MG63 (cell line): ENCODE measurements at regions not wholly inside any gene's neighbourhood (a gene's known extent, or its start where the extent isn't known, plus 50 kb on each side); places are given as distances from the start of the nearest gene placed in this dataset.
"Not testable (repeated sequence)": the region's sequence is repeated elsewhere in the genome, so short reads cannot be mapped to it uniquely, and the experiment has no call there.

Experiments
- DNase-seq: peaks from one replicate; pipeline ENCODE4 v3.0.0-alpha.2; 2020
- H3K27me3 ChIP-seq: fragments of 250-450 bp; sonication (Bioruptor Pico); 2 replicates; pipeline ENCODE4 v1.5.1; 2020; ENCODE audit warnings: mild to moderate bottlenecking, moderate library complexity
- H3K36me3 ChIP-seq: fragments of 250-450 bp; sonication (Bioruptor Pico); 2 replicates; pipeline ENCODE4 v1.5.1; 2020; ENCODE audit warnings: mild to moderate bottlenecking, moderate library complexity
- H3K4me3 ChIP-seq: fragments of 250-450 bp; sonication (Bioruptor Pico); 2 replicates; pipeline ENCODE4 v1.5.1; 2020; ENCODE audit warnings: mild to moderate bottlenecking, moderate library complexity
- H3K9me3 ChIP-seq: fragments of 250-450 bp; sonication (Bioruptor Pico); 2 replicates; pipeline ENCODE4 v1.5.1; 2020; ENCODE audit warnings: mild to moderate bottlenecking, moderate library complexity

DNA sequence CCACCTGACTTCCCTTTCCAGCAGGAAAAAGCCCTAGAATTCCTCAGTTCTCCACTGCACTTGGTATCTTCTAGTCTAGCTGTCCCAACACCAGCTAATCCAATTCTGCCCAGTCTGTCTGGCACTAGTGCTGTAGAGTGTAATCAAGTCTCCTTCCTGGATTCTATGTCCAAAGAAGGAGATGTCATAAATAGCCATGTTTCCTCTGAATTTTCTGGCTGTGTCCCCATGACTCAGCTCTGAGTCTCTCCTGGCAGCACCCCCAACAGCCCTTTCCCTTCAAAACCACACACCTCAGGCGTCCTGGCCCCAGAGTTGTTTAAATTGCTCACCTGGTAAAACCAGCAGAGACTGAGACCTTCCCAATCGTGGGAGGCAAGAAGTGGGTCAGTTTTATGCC lies 197.2 kb downstream of the GRXCR1 start:
- no peaks in the 10 kb centered on the region for H3K27me3 ChIP-seq
- peak; percentile 94 for DNase-seq
- H3K4me3 ChIP-seq = no peak overlapping the region
- H3K36me3 ChIP-seq = no peaks in the 10 kb centered on the region
- H3K9me3 ChIP-seq = peaks cover 2% of the 10 kb centered on the region

GRCh38 chr4:43103048-43103447 lies 210.5 kb downstream of the GRXCR1 start:
- Histone ChIP-seq H3K27me3 (no peaks in the 10 kb centered on the region), H3K4me3 (peak overlapping the region; percentile 8), H3K36me3 (no peaks in the 10 kb centered on the region), H3K9me3 (0 out of 2 replicates have a peak, but pooled peaks cover 2% of the 10 kb centered on the region)
- DNase-seq = no peak

GRCh38 chr4:43112139-43112538 lies 219.6 kb downstream of the GRXCR1 start:
- H3K9me3 ChIP-seq = no peaks in the 10 kb centered on the region
- H3K4me3 ChIP-seq = no peak overlapping the region
- no peaks in the 10 kb centered on the region for H3K27me3 ChIP-seq
- no peak for DNase-seq
- H3K36me3 ChIP-seq = no peaks in the 10 kb centered on the region

DNA sequence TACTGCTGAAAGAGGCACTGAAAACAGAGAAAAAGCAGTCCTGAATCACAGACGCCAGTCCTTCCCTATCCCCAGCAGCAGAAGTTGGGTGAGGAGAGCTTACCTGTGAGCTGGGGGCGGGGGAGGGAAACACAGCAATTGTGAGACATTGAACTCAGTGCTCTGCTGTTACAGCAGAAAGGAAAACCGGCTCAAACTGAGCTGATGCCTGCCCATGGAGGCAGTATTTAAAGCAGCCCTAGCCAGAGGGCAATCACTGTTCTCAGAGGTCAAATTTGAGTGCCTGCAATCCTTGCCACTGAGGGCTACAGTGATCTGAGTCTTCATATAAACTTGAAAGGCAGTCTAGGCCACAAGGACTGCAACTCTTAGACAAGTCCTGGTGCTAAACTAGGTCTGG lies 220.7 kb downstream of the GRXCR1 start:
- Histone ChIP-seq H3K27me3 (no peaks in the 10 kb centered on the region), H3K9me3 (no peaks in the 10 kb centered on the region), H3K36me3 (no peaks in the 10 kb centered on the region), H3K4me3 (no peak overlapping the region)
- no peak for DNase-seq

DNA sequence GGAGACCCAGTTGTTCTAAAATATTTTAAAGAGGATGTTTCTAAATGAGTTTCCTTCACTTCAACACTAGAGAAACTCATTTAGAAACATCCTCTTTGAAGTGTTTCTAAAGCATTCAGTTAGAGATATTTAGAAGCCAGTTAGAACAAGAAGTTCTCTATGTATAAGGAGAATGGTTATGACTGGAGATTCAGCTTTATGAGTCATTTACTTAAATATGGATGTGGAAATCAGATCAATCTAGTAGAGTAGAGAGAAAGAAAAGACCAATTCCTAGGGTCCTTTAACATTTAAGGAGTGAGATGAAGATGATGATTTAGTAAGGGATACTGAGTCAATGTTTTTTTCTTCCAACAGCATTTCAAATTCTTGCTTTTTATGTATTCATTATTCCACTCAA lies 234.1 kb downstream of the GRXCR1 start:
- H3K9me3 ChIP-seq = no peaks in the 10 kb centered on the region
- no peaks in the 10 kb centered on the region for H3K27me3 ChIP-seq
- no peaks in the 10 kb centered on the region for H3K36me3 ChIP-seq
- no peak for DNase-seq
- no peak overlapping the region for H3K4me3 ChIP-seq

GRCh38 chr4:43130228-43131021 lies 237.9 kb downstream of the GRXCR1 start:
- Histone ChIP-seq H3K36me3 (no peaks in the 10 kb centered on the region), H3K4me3 (no peak overlapping the region), H3K27me3 (no peaks in the 10 kb centered on the region), H3K9me3 (no peaks in the 10 kb centered on the region)
- no peak for DNase-seq

GRCh38 chr4:43132010-43132582 lies 239.6 kb downstream of the GRXCR1 start:
- peak; percentile 79 for DNase-seq
- no peaks in the 10 kb centered on the region for H3K36me3 ChIP-seq
- H3K4me3 ChIP-seq = peak overlapping the region; percentile 7; the same call in 1 of the 2 replicates
- H3K9me3 ChIP-seq = no peaks in the 10 kb centered on the region
- H3K27me3 ChIP-seq = no peaks in the 10 kb centered on the region

- Histone ChIP-seq H3K27me3 (no peaks in the 10 kb centered on the region), H3K4me3 (no peak overlapping the region), H3K9me3 (peaks cover 2% of the 10 kb centered on the region; the same call in 1 of the 2 replicates), H3K36me3 (no peaks in the 10 kb centered on the region)
- no peak for DNase-seq
Measured at GRCh38 chr4:43133566-43133965, 241.1 kb downstream of the GRXCR1 start.

GRCh38 chr4:43136752-43137151 lies 244.2 kb downstream of the GRXCR1 start:
- DNase-seq = no peak
- no peaks in the 10 kb centered on the region for H3K36me3 ChIP-seq
- H3K9me3 ChIP-seq = peaks cover 7% of the 10 kb centered on the region
- H3K4me3 ChIP-seq = no peak overlapping the region
- H3K27me3 ChIP-seq = no peaks in the 10 kb centered on the region

GRCh38 chr4:43146198-43146597 lies 253.7 kb downstream of the GRXCR1 start:
- no peak overlapping the region for H3K4me3 ChIP-seq
- no peaks in the 10 kb centered on the region for H3K36me3 ChIP-seq
- no peaks in the 10 kb centered on the region for H3K9me3 ChIP-seq
- no peak for DNase-seq
- H3K27me3 ChIP-seq = no peaks in the 10 kb centered on the region

DNA sequence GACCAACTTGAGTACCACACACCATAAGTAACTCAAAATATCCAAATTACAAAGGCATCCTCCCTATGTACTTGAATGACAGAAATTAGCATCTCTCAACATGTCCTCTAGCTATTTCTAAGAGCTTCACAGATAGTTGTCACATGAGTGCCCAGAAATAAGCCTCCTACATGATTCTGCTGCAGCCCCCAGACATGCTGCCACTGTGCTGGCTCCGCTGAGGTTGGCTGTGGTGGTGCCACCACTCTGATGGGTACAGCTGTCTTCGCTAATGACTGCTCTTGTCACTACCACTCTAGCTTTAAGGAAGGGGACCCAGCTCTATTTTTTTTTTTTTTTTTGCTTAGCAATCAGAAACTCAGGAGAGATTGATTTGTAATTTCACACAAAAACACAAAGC lies 256.0 kb downstream of the GRXCR1 start:
- Histone ChIP-seq H3K36me3 (no peaks in the 10 kb centered on the region), H3K9me3 (no peaks in the 10 kb centered on the region), H3K4me3 (no peak overlapping the region), H3K27me3 (no peaks in the 10 kb centered on the region)
- DNase-seq = no peak

GRCh38 chr4:43163101-43163792 lies 270.7 kb downstream of the GRXCR1 start:
- 0 out of 2 replicates have a peak, but pooled peaks cover 2% of the 10 kb centered on the region for H3K9me3 ChIP-seq
- no peak overlapping the region for H3K4me3 ChIP-seq
- H3K36me3 ChIP-seq = no peaks in the 10 kb centered on the region
- DNase-seq = no peak
- H3K27me3 ChIP-seq = no peaks in the 10 kb centered on the region

GRCh38 chr4:43189741-43190140 lies 297.2 kb downstream of the GRXCR1 start:
- Histone ChIP-seq H3K4me3 (no peak overlapping the region), H3K27me3 (no peaks in the 10 kb centered on the region), H3K36me3 (no peaks in the 10 kb centered on the region), H3K9me3 (no peaks in the 10 kb centered on the region)
- DNase-seq = no peak

GRCh38 chr4:43212576-43212975 lies 320.1 kb downstream of the GRXCR1 start:
- H3K4me3 ChIP-seq, DNase-seq, H3K9me3 ChIP-seq, H3K27me3 ChIP-seq, H3K36me3 ChIP-seq: not testable (repeated sequence)

DNA sequence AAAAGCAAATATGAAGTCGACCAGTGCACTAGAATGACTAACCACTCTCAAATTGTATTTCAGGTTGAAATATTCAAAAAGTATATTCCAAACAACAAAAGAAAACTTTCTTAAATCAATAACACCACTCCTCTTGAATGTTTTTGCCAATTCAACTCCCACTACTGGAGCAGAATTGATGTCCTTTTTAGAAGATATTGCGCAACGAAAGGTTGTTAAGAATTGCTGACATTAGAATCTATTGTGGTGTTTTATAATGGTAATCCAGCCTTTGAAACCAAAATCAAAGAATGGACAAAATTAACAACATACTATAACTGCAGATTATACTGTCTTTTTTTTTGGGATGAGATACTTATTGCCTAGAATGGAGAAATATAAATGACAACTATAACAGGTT lies 331.3 kb downstream of the GRXCR1 start:
- DNase-seq = no peak
- H3K9me3 ChIP-seq = no peaks in the 10 kb centered on the region
- no peaks in the 10 kb centered on the region for H3K36me3 ChIP-seq
- H3K27me3 ChIP-seq = peaks cover 3% of the 10 kb centered on the region; the same call in 1 of the 2 replicates
- no peak overlapping the region for H3K4me3 ChIP-seq

DNA sequence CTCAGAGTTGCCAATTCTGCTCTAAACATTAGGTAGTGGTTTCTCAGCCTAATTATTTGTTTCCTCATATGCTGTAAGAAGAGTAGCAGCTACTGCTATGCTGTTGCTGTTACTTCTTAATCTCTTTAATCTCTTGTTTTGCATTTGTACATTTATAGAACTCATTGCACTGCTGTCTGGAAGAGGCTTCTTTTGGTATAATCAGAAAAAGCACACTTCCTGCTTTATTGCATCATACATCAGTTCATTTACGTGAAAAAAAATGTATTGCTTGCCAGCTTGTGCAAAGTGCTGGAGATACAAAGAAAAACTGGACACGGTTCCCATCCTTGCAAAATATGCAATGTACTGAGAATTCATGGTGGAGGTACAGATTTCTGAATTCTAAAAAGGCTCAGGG lies 332.0 kb downstream of the GRXCR1 start:
- Histone ChIP-seq H3K27me3 (peaks cover 3% of the 10 kb centered on the region; the same call in 1 of the 2 replicates), H3K36me3 (no peaks in the 10 kb centered on the region), H3K9me3 (no peaks in the 10 kb centered on the region), H3K4me3 (no peak overlapping the region)
- DNase-seq = no peak

- no peak for DNase-seq
- Histone ChIP-seq H3K27me3 (peaks cover 8% of the 10 kb centered on the region), H3K4me3 (no peak overlapping the region), H3K9me3 (no peaks in the 10 kb centered on the region; the same call in 1 of the 2 replicates), H3K36me3 (no peaks in the 10 kb centered on the region)
Measured at GRCh38 chr4:43233321-43233720, 340.8 kb downstream of the GRXCR1 start.
